Psoas muscle (tissue), 7 donors: ENCODE measurements at regions not wholly inside any gene's neighbourhood (a gene's known extent, or its start where the extent isn't known, plus 50 kb on each side); places are given as distances from the start of the nearest gene placed in this dataset.

Source experiments
- ATAC-seq, 4 donors: fragments of 200-7000 bp; cut with Tn5 transposase; one replicate each; pipeline ENCODE4 v1.9.1; 2020; ENCODE audit warnings: moderate library complexity in 3 of 4, mild to moderate bottlenecking in 2 of 4
- DNase-seq, 2 donors: peaks; one replicate each; pipeline ENCODE4 v3.0.0-alpha.2; 2020
- H3K27ac ChIP-seq: fragments of 200-600 bp; one replicate; pipeline ENCODE4 v1.8.0; 2022
- H3K27me3 ChIP-seq, 3 donors: fragments of 200-600 bp in 1 of 3; one replicate each; pipeline versions ENCODE4 v1.6.1 to v1.8.0; 2013 to 2022; ENCODE audit warnings: low read length in 2 of 3, mild to moderate bottlenecking in 2 of 3, moderate library complexity in 1 of 3; ENCODE audit not compliant: insufficient read depth in 3 of 3
- H3K36me3 ChIP-seq, 2 donors: fragments of 200-600 bp in 1 of 2; one replicate each; pipeline versions ENCODE4 v1.6.1 to v1.8.0; 2013 to 2022; ENCODE audit warnings: low read depth in 1 of 2, mild to moderate bottlenecking in 1 of 2, moderate library complexity in 1 of 2; ENCODE audit not compliant: insufficient read depth in 1 of 2
- H3K4me1 ChIP-seq: fragments of 200-600 bp; one replicate; pipeline ENCODE4 v1.8.0; 2022
- H3K4me3 ChIP-seq: fragments of 200-600 bp; one replicate; pipeline ENCODE4 v1.8.0; 2022; ENCODE audit warnings: mild to moderate bottlenecking
- H3K9me3 ChIP-seq: fragments of 200-600 bp; one replicate; pipeline ENCODE4 v1.8.0; 2022
- CTCF ChIP-seq: fragments of 200-600 bp; IDR thresholded peaks from one replicate; pipeline ENCODE4 v1.8.0; 2022; ENCODE audit warnings: antibody characterized with exemption
- WGBS, 3 donors: extraction: QIAGEN DNeasy Blood & Tissue Kit; methylation state at CpG; one replicate each; pipeline versions ENCODE4 v1.1.6 to v1.1.7; 2013; 5-methylcytosine and 5-hydroxymethylcytosine counted together
- intact Hi-C, 2 donors: fragments of 100-400 bp; cut with DNase I; formaldehyde crosslinking; loops; one replicate each; pipeline versions ENCODE4 v1.11.0 to v1.14.2; 2022
- donor health status: healthy with polysubstance abuse.
- donor health status: DM: no; HTN: no; CAD: no; lungs with moderate emphysema.
- donor health status: Bipolar disorder and iron deficiency.
- donor health status: healthy.
- donor health status: DM: yes; HTN: yes; CAD: no.
- donor health status: DM: no; HTN: no; CAD: no.
- donor health status: DM: yes; HTN: yes; CAD: no.

- no peaks in the 10 kb centered on the region for H3K27me3 ChIP-seq
- no peak overlapping the region for H3K27ac ChIP-seq
- no peak for TF ChIP-seq CTCF
- WGBS, 3 donors = 78 to 79% (median 78%) methylated on average over 7 of the region's 7 CpGs
- H3K4me3 ChIP-seq = no peak overlapping the region
- no peaks in the 10 kb centered on the region for H3K36me3 ChIP-seq
- no peaks in the 10 kb centered on the region for H3K4me1 ChIP-seq
- intact Hi-C loops = no loop called here
- H3K9me3 ChIP-seq = no peaks in the 10 kb centered on the region
- no peak for DNase-seq
- no peak for ATAC-seq
These were observed 145.7 kb upstream of the SNX2 start for GRCh38 chr5:122629121-122629677.

GRCh38 chr5:122638581-122638980 lies 136.3 kb upstream of the SNX2 start:
- Histone ChIP-seq H3K27me3 (no peaks in the 10 kb centered on the region), H3K9me3 (no peaks in the 10 kb centered on the region), H3K4me3 (no peak overlapping the region), H3K4me1 (no peaks in the 10 kb centered on the region), H3K36me3 (no peaks in the 10 kb centered on the region), H3K27ac (no peak overlapping the region)
- ATAC-seq = no peak
- 44 to 66% (median 60%) methylated on average over 1 of the region's 1 CpG for WGBS, 3 donors
- TF ChIP-seq CTCF = no peak
- DNase-seq = no peak
- intact Hi-C loops = no loop called here

- Histone ChIP-seq H3K36me3 (no peaks in the 10 kb centered on the region), H3K9me3 (no peaks in the 10 kb centered on the region), H3K27me3 (no peaks in the 10 kb centered on the region), H3K4me3 (no peak overlapping the region), H3K27ac (no peak overlapping the region), H3K4me1 (no peaks in the 10 kb centered on the region)
- WGBS, 3 donors = 20 to 26% (median 24%) methylated on average over 6 of the region's 6 CpGs
- intact Hi-C loops = no loop called here
- DNase-seq (no peak), ATAC-seq (no peak)
- TF ChIP-seq CTCF = no peak
These were observed 135.8 kb upstream of the SNX2 start for GRCh38 chr5:122639033-122639432.

- Histone ChIP-seq H3K27ac (no peak overlapping the region), H3K4me1 (no peaks in the 10 kb centered on the region), H3K27me3 (no peaks in the 10 kb centered on the region), H3K9me3 (no peaks in the 10 kb centered on the region), H3K4me3 (no peak overlapping the region), H3K36me3 (no peaks in the 10 kb centered on the region)
- 68 to 70% (median 70%) methylated on average over 2 of the region's 2 CpGs for WGBS, 3 donors
- ATAC-seq (no peak), DNase-seq (no peak)
- no peak for TF ChIP-seq CTCF
- intact Hi-C loops = no loop called here
These were observed 135.0 kb upstream of the SNX2 start for GRCh38 chr5:122639864-122640263.

- H3K27ac ChIP-seq = no peak overlapping the region
- no peaks in the 10 kb centered on the region for H3K36me3 ChIP-seq
- ATAC-seq (no peak), DNase-seq (no peak)
- WGBS, 3 donors = 79 to 85% (median 82%) methylated on average over 3 of the region's 3 CpGs
- intact Hi-C loops = no loop called here
- TF ChIP-seq CTCF = no peak
- no peaks in the 10 kb centered on the region for H3K27me3 ChIP-seq
- no peak overlapping the region for H3K4me3 ChIP-seq
- H3K4me1 ChIP-seq = no peaks in the 10 kb centered on the region
- peaks cover 4% of the 10 kb centered on the region for H3K9me3 ChIP-seq
These were observed 125.8 kb upstream of the SNX2 start for GRCh38 chr5:122649080-122649479.
